ENCODE measurements at regions not wholly inside any gene's neighbourhood (a gene's known extent, or its start where the extent isn't known, plus 50 kb on each side); places are given as distances from the start of the nearest gene placed in this dataset.

DNA sequence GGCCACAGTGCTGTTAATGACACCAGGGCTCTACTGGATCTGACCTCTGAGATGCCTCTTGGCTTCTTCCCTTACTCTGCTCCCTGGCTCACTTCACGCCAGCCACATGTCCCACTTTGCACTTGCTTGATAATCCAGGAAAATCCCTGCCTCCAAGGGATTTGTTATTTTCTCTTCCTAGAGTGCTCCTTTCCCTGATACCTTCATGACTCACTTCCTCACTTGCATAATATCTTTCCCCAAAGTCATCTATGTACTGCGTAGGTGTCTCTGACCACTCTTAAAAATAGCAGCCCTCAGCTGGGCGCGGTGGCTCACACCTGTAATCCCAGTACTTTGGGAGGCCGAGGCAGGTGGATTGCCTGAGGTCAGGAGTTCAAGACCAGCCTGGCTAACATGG is 572.3 kb downstream of the PLCL1 start:
- TF ChIP-seq, protein P1, sequence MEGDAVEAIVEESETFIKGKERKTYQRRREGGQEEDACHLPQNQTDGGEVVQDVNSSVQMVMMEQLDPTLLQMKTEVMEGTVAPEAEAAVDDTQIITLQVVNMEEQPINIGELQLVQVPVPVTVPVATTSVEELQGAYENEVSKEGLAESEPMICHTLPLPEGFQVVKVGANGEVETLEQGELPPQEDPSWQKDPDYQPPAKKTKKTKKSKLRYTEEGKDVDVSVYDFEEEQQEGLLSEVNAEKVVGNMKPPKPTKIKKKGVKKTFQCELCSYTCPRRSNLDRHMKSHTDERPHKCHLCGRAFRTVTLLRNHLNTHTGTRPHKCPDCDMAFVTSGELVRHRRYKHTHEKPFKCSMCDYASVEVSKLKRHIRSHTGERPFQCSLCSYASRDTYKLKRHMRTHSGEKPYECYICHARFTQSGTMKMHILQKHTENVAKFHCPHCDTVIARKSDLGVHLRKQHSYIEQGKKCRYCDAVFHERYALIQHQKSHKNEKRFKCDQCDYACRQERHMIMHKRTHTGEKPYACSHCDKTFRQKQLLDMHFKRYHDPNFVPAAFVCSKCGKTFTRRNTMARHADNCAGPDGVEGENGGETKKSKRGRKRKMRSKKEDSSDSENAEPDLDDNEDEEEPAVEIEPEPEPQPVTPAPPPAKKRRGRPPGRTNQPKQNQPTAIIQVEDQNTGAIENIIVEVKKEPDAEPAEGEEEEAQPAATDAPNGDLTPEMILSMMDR (IDR thresholded peaks at IDR 0.05; ENCODE audit: insufficient read depth, low read length) = no peak
- no peak for DNase-seq (ENCODE audit: low read depth)
- no peak overlapping the region for H3K4me3 ChIP-seq (ENCODE audit: low read depth, low read length)

DNA sequence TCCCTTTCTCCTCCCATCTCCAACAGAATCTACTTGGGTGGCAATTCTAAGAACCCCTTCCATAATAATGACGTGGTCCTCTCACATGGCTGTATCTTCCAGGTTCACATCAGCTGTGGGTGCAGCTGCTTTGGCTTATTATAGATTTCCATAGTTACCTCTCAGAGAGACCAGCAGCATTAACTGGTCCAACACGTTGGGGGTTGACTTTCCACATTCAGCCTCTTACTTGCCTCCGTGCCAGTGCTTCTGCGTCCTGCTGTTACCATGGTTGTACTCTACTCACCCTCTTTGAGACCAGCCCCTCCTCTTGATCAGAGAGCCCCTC is 570.7 kb downstream of the PLCL1 start:
- TF ChIP-seq, protein P1 (IDR thresholded peaks at IDR 0.05; ENCODE audit: insufficient read depth, low read length) = no peak
- no peak for DNase-seq (ENCODE audit: low read depth)
- H3K4me3 ChIP-seq (ENCODE audit: low read depth, low read length) = no peak overlapping the region

DNA sequence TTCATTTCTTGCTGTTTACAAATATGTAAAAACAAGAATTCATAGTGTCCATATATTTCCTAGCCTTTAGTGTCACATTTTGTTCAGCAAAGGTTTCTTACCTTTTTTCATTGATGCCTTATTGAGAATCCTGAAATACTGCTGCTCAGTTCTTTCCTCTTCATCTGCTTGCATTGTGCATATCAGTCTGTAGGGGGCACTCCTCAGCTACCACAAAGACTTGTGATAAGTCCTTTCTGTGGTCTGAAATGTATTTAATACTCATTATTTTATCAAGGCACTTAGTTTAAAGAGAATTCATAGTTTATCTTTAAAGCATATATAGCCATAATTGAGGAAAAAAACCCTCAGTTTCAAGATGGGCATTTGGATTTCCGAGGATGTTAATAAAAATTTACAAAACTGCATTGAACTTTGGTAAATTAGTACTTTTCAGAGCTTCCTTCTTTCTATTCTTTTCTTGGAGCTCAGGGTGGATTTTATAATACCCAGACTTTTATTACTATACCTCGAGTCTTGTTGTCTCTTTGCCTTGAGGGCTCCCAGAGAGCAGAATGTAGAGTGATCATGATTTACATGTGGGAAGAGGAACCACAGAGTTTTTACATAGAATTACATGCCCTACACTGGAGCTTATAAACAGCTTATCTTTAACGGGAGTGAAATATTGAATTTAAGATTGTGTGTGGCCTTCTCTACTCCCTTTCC is 570.1 kb downstream of the PLCL1 start:
- peak; percentile 70 for DNase-seq (ENCODE audit: low read depth)
- TF ChIP-seq, protein P1 (IDR thresholded peaks at IDR 0.05; ENCODE audit: insufficient read depth, low read length) = peak; percentile 82

DNA sequence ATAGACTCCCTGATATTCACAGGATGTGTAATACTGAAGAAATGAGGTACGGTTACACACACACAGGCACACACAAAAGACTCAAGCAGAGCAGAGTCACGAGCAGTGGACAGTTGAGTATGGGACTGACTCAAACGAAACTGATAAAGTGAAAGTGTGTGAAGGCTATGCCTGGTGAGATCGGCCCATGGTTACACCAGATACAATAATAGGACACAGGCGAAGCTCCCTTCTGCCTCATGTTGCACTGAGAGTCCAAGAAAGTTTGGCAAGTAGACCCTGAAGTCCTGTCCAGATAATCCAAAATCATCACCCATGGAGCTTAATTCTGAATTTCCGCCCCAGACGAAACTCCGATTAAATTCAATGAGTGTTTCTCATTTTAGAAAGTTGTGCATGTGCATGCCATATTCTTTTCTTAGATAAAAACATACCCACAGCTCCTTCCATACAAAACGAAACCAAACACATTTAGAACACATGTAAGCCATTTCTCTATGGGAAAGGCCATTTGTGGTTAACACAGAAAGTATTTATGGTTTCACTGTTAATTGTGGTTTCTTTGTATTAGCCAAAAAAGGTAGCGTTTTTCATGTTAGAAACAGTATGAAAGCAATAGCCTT is 567.6 kb downstream of the PLCL1 start:
- H3K4me3 ChIP-seq (ENCODE audit: low read depth, low read length) = peak overlapping the region; percentile 20
- peak; percentile 16 for DNase-seq (ENCODE audit: low read depth)
- TF ChIP-seq, protein P1 (IDR thresholded peaks at IDR 0.05; ENCODE audit: insufficient read depth, low read length) = no peak

More for the DNA sequence above, 570.1 kb downstream of the PLCL1 start:
- no peak overlapping the region for H3K4me3 ChIP-seq (ENCODE audit: low read depth, low read length)

DNA sequence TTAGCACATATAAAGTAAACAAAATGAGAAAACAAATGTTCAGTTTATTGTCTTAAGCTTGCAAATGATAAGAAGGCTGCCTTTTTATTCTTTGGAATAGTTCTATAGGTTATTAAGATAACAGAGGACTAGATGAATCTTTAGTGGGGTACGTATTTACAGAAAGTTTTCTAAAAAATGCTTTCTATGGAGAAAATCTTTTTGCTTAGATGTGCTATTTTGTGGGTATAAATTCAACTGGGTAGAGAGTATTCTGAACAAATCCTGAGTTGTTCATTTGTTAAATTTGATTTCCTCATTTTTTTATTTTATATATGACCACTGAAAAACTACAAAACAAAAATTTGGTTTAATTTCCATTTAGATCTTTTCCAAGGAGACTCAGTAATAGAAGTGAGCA is 566.9 kb downstream of the PLCL1 start:
- H3K4me3 ChIP-seq (ENCODE audit: low read depth, low read length) = no peak overlapping the region
- DNase-seq (ENCODE audit: low read depth) = no peak
- TF ChIP-seq, protein P1 (IDR thresholded peaks at IDR 0.05; ENCODE audit: insufficient read depth, low read length) = no peak

DNA sequence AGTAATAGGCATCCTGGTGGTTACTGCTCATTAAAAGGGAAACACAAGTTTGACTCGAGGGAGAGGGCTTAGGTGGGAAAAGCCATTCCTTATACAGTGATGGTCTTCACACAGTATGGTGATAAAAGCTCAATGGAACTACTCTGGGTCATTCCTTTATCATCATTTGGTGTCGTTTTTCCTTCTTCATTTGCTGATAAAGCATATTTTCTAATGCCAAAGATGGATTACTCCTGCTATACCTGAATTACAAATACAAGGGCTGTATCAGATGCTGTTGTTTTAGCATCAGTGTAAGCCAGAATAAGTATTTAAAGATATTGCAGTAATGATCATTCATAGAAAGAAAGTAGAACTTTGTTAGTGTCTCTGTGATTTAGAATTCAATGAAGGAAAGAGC is 563.7 kb downstream of the PLCL1 start:
- no peak for DNase-seq (ENCODE audit: low read depth)
- H3K4me3 ChIP-seq (ENCODE audit: low read depth, low read length) = no peak overlapping the region
- TF ChIP-seq, protein P1 (IDR thresholded peaks at IDR 0.05; ENCODE audit: insufficient read depth, low read length) = no peak

Data from fibroblast of the aortic adventitia (primary cell).